IMR-90 (cell line): ENCODE measurements at regions not wholly inside any gene's neighbourhood (a gene's known extent, or its start where the extent isn't known, plus 50 kb on each side); places are given as distances from the start of the nearest gene placed in this dataset.

Source experiments
- ATAC-seq: fragments of 200-7000 bp; cut with Tn5 transposase; 2 replicates; pipeline ENCODE4 v1.9.1; 2020; ENCODE audit warnings: low read depth, mild to moderate bottlenecking, moderate library complexity
- BruUV-seq: library from RNA; stranded (reverse); fragments of 400-500 nt; replicated peaks from 2 replicates; lab custom pipeline; 2021; lab: Mats Ljungman, UMichigan
- CTCF ChIA-PET: fragments of 300-600 bp; formaldehyde crosslinking; extraction: SDS; loops from one replicate; lab custom pipeline; 2021; ENCODE audit warnings: antibody characterized with exemption; lab: Yijun Ruan, JAX
- POLR2A ChIA-PET: fragments of 300-600 bp; sonication (Branson Sonifier 250); formaldehyde crosslinking; loops from one replicate; lab custom pipeline; 2022; ENCODE audit warnings: antibody characterized with exemption; ENCODE audit not compliant: unreplicated experiment; lab: Charles Lee
- DNase-seq: peaks from one replicate; pipeline ENCODE4 v3.0.0; 2013
- H2AFZ ChIP-seq: replicated peaks from 2 replicates; pipeline ENCODE3; 2013; ENCODE audit warnings: low read length, mild to moderate bottlenecking; ENCODE audit not compliant: poor library complexity
- H2AK5ac ChIP-seq: 2 replicates; pipeline ENCODE4 v1.6.1; 2013; ENCODE audit warnings: low read depth, low read length, inconsistent platforms
- H2AK9ac ChIP-seq: replicated peaks from 2 replicates; pipeline ENCODE3; 2013; ENCODE audit warnings: mild to moderate bottlenecking, low read depth, low read length, moderate library complexity; ENCODE audit not compliant: poor library complexity
- H2BK120ac ChIP-seq: 2 replicates; pipeline ENCODE4 v1.6.1; 2013; ENCODE audit warnings: low read depth, low read length, inconsistent platforms
- H2BK15ac ChIP-seq: 3 replicates; pipeline ENCODE4 v1.6.1; 2013; ENCODE audit warnings: low read depth, low read length, inconsistent platforms
- H2BK20ac ChIP-seq: 2 replicates; pipeline ENCODE4 v1.6.1; 2013; ENCODE audit warnings: low read depth, mild to moderate bottlenecking, inconsistent platforms, low read length, moderate library complexity
- H2BK5ac ChIP-seq: 2 replicates; pipeline ENCODE4 v1.6.1; 2013; ENCODE audit warnings: mild to moderate bottlenecking, low read depth, low read length, inconsistent platforms; ENCODE audit not compliant: poor library complexity, severe bottlenecking
- H3K14ac ChIP-seq: replicated peaks from 2 replicates; pipeline ENCODE4 v1.6.1; 2013; ENCODE audit warnings: low read depth, low read length, inconsistent platforms
- H3K18ac ChIP-seq: 2 replicates; pipeline ENCODE4 v1.6.1; 2013; ENCODE audit warnings: low read depth, low read length, control low read depth
- H3K23ac ChIP-seq: 2 replicates; pipeline ENCODE4 v1.6.1; 2013; ENCODE audit warnings: low read depth, low read length, inconsistent platforms
- H3K27ac ChIP-seq: 2 replicates; pipeline ENCODE4 v1.5.1; 2013; ENCODE audit warnings: mild to moderate bottlenecking, control low read depth, low read length; ENCODE audit not compliant: insufficient read depth
- H3K27me3 ChIP-seq: 2 replicates; pipeline ENCODE4 v1.6.1; 2013; ENCODE audit warnings: low read length; ENCODE audit not compliant: control insufficient read depth, insufficient read depth
- H3K36me3 ChIP-seq: 2 replicates; pipeline ENCODE4 v1.6.1; 2013; ENCODE audit warnings: low read length, mixed read lengths; ENCODE audit not compliant: control insufficient read depth, insufficient read depth
- H3K4ac ChIP-seq: 2 replicates; pipeline ENCODE4 v1.6.1; 2013; ENCODE audit warnings: low read depth, low read length, inconsistent platforms
- H3K4me1 ChIP-seq: 2 replicates; pipeline ENCODE4 v1.6.1; 2013; ENCODE audit warnings: low read length, mixed read lengths; ENCODE audit not compliant: control insufficient read depth, insufficient read depth
- H3K4me2 ChIP-seq: 2 replicates; pipeline ENCODE4 v1.6.1; 2013; ENCODE audit warnings: low read depth, mild to moderate bottlenecking, control low read depth, low read length, moderate library complexity
- H3K4me3 ChIP-seq: 2 replicates; pipeline ENCODE4 v1.5.1; 2013; ENCODE audit warnings: low read depth, mild to moderate bottlenecking, control low read depth, low read length, moderate library complexity; ENCODE audit not compliant: insufficient read depth
- H3K56ac ChIP-seq: 2 replicates; pipeline ENCODE4 v1.6.1; 2013; ENCODE audit warnings: low read length, inconsistent platforms; ENCODE audit not compliant: insufficient read depth; ENCODE audit errors: extremely low read depth
- H3K79me1 ChIP-seq, 2 experiments: 2 replicates each; pipeline ENCODE4 v1.6.1; 2013; ENCODE audit warnings: low read length in 2 of 2, inconsistent platforms in 1 of 2, low read depth in 1 of 2
- H3K9ac ChIP-seq: 2 replicates; pipeline ENCODE4 v1.6.1; 2013; ENCODE audit warnings: low read depth, low read length, control low read depth
- H3K9me1 ChIP-seq: 2 replicates; pipeline ENCODE4 v1.6.1; 2013; ENCODE audit warnings: low read length, inconsistent platforms; ENCODE audit not compliant: insufficient read depth
- H3K9me3 ChIP-seq: 2 replicates; pipeline ENCODE4 v1.6.1; 2013; ENCODE audit warnings: low read length; ENCODE audit not compliant: control insufficient read depth, insufficient read depth
- H4K20me1 ChIP-seq: 2 replicates; pipeline ENCODE4 v1.6.1; 2013; ENCODE audit warnings: low read length, inconsistent platforms; ENCODE audit not compliant: insufficient read depth
- H4K5ac ChIP-seq: 2 replicates; pipeline ENCODE4 v1.6.1; 2013; ENCODE audit warnings: mild to moderate bottlenecking, low read depth, low read length, control low read depth
- H4K8ac ChIP-seq, 2 experiments: 2 replicates each; pipeline ENCODE4 v1.6.1; 2013; ENCODE audit warnings: low read depth in 2 of 2, low read length in 2 of 2, control low read depth in 1 of 2, inconsistent platforms in 1 of 2
- H4K91ac ChIP-seq: 2 replicates; pipeline ENCODE4 v1.6.1; 2013; ENCODE audit warnings: low read depth, low read length, inconsistent platforms; ENCODE audit not compliant: insufficient read depth
- CEBPB ChIP-seq: IDR thresholded peaks from 2 replicates; pipeline ENCODE4 v1.6.1; 2012; ENCODE audit warnings: low read depth, low read length, improper control_type of control experiment
- POLR2A ChIP-seq: IDR thresholded peaks from 2 replicates; pipeline ENCODE4 v1.6.1; 2012; ENCODE audit warnings: mild to moderate bottlenecking, low read depth, low read length
- WGBS, 2 experiments: methylation state at CpG; one replicate each; pipeline versions ENCODE4 v1.1.5 to v1.1.7; 2013; ENCODE audit warnings: missing lambda C conversion rate in 2 of 2; ENCODE audit not compliant: insufficient read length in 1 of 2; ENCODE audit errors: extremely low coverage in 2 of 2; 5-methylcytosine and 5-hydroxymethylcytosine counted together
- dilution Hi-C: fragments of 300-500 bp; cut with HindIII; formaldehyde crosslinking; loops from one replicate; pipeline ENCODE4 v1.14.3; 2018; ENCODE audit warnings: low sequenced_read_pairs; ENCODE audit not compliant: unreplicated experiment
- in situ Hi-C: fragments of 300-500 bp; cut with MboI; formaldehyde crosslinking; loops from 3 replicates; pipeline ENCODE4 v1.14.3; 2019; ENCODE audit warnings: low sequenced_read_pairs, inconsistent platforms, mixed read lengths
- intact Hi-C: fragments of 100-400 bp; cut with micrococcal nuclease; formaldehyde crosslinking; loops from 2 replicates; pipeline ENCODE4 v1.10.0; 2022

DNA sequence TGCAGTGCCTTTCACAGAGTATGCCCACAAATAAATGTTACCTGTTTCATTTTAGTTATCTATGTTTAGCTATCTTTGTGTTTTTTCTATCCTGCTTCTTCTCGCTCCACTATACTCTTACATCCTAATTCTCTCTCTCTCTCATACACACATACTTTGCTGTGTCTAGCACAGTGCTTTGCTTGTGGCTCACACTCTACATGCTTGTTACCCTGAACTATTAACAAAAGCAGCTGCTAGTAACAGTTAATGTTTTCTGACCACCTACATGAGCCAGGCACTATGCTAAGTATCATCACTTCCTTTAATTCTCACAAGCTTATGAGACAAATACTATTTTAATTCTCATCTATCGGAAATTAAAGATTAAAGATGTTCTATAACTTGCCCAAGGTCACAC is 390.5 kb upstream of the HNRNPA3 start:
- ATAC-seq: no peak
- Histone ChIP-seq H4K20me1 (no peaks in the 10 kb centered on the region), H3K9ac (no peak overlapping the region), H2BK120ac (no peak overlapping the region), H2AK9ac (no peak overlapping the region), H2AK5ac (no peak overlapping the region), H2AFZ (no peak overlapping the region), H3K4me1 (no peaks in the 10 kb centered on the region), H3K27ac (no peak overlapping the region), H3K36me3 (no peaks in the 10 kb centered on the region), H3K4me2 (no peak overlapping the region), H2BK5ac (no peak overlapping the region), H3K4me3 (no peak overlapping the region), H3K18ac (no peak overlapping the region), H3K14ac (no peak overlapping the region), H3K23ac (no peak overlapping the region), H4K5ac (no peak overlapping the region), H4K8ac (no peak overlapping the region), H3K9me3 (no peaks in the 10 kb centered on the region), H3K79me1 (no peaks in the 10 kb centered on the region), H3K27me3 (peaks cover 1% of the 10 kb centered on the region; the same call in 1 of the 2 replicates), H3K9me1 (no peaks in the 10 kb centered on the region), H3K56ac (no peak overlapping the region), H3K4ac (no peak overlapping the region), H4K91ac (no peak overlapping the region), H2BK20ac (no peak overlapping the region), H2BK15ac (no peak overlapping the region)
- dilution Hi-C loops: no loop called here
- TF ChIP-seq POLR2A (no peak), CEBPB (no peak)
- in situ Hi-C loops: no loop called here
- CTCF ChIA-PET: interaction anchor here (0.6 to 1.1 kb wide), 3 partner anchors 86 to 887 kb away, joined by 3 read pairs; no protein-coding TSS in a partner anchor
- BruUV-seq: no TSS peak
- POLR2A ChIA-PET: no interaction called here
- WGBS, 2 experiments: 88% methylated on average over 1 of the region's 2 CpGs; no CpG with 5 or more reads in 1 of the 2 experiments
- intact Hi-C loops: no loop called here
- DNase-seq: no peak
